ENCODE measurements at regions not wholly inside any gene's neighbourhood (a gene's known extent, or its start where the extent isn't known, plus 50 kb on each side); places are given as distances from the start of the nearest gene placed in this dataset.

GRCh38 chr4:96295143-96295741, 455.3 kb downstream of the PDHA2 start:
- TF ChIP-seq CTCF (IDR thresholded peaks at IDR 0.05) (no peak), EZH2 (IDR thresholded peaks at IDR 0.05; ENCODE audit: borderline replicate concordance, insufficient read depth, low read depth, low read length, poor library complexity, severe bottlenecking) (no peak)
